GOT3 (cell line): ENCODE measurements at regions not wholly inside any gene's neighbourhood (a gene's known extent, or its start where the extent isn't known, plus 50 kb on each side); places are given as distances from the start of the nearest gene placed in this dataset.
"Not testable (repeated sequence)": the region's sequence is repeated elsewhere in the genome, so short reads cannot be mapped to it uniquely, and the experiment has no call there.

Source experiments
- DNase-seq: peaks from one replicate; lab custom pipeline; 2025; ENCODE audit warnings: mixed read lengths; lab: John Stamatoyannopoulos, UW

- not testable (repeated sequence) for DNase-seq
Observed at GRCh38 chr5:38678697-38679096, 122.3 kb upstream of the LIFR start.

- DNase-seq: no peak
Observed at GRCh38 chr5:38680094-38680825, 123.8 kb upstream of the LIFR start.

- no peak for DNase-seq
Observed at GRCh38 chr5:38681029-38681706, 124.7 kb upstream of the LIFR start.

- no peak for DNase-seq
Observed at GRCh38 chr5:38681966-38682365, 125.5 kb upstream of the LIFR start.

GRCh38 chr5:38686658-38687057 lies 130.2 kb upstream of the LIFR start:
- DNase-seq: no peak

GRCh38 chr5:38692346-38692745 lies 135.9 kb upstream of the LIFR start:
- DNase-seq: no peak

GRCh38 chr5:38692781-38693527 lies 136.5 kb upstream of the LIFR start:
- DNase-seq: no peak

- no peak for DNase-seq
Observed at GRCh38 chr5:38695021-38695958, 138.8 kb upstream of the LIFR start.

GRCh38 chr5:38697013-38697412 lies 140.6 kb upstream of the LIFR start:
- DNase-seq: no peak

GRCh38 chr5:38705529-38705928 lies 140.3 kb upstream of the OSMR start:
- not testable (repeated sequence) for DNase-seq

GRCh38 chr5:38706376-38706775 lies 139.4 kb upstream of the OSMR start:
- DNase-seq: no peak

- DNase-seq: no peak
Observed at GRCh38 chr5:38707352-38708210, 138.2 kb upstream of the OSMR start.

- no peak for DNase-seq
Observed at GRCh38 chr5:38709678-38710306, 136.0 kb upstream of the OSMR start.

- DNase-seq: no peak
Observed at GRCh38 chr5:38710627-38711026, 135.2 kb upstream of the OSMR start.

- DNase-seq: no peak
Observed at GRCh38 chr5:38712391-38712790, 133.4 kb upstream of the OSMR start.

- no peak for DNase-seq
Observed at GRCh38 chr5:38714240-38714639, 131.6 kb upstream of the OSMR start.

- no peak for DNase-seq
Observed at GRCh38 chr5:38714703-38715355, 131.0 kb upstream of the OSMR start.

- no peak for DNase-seq
Observed at GRCh38 chr5:38715696-38716095, 130.1 kb upstream of the OSMR start.

GRCh38 chr5:38716516-38716915 lies 129.3 kb upstream of the OSMR start:
- DNase-seq: no peak
